Endothelial cell of umbilical vein (primary cell): ENCODE measurements at regions not wholly inside any gene's neighbourhood (a gene's known extent, or its start where the extent isn't known, plus 50 kb on each side); places are given as distances from the start of the nearest gene placed in this dataset.

ENCODE experiments used
- CTCF ChIP-seq, 2 donors: IDR thresholded peaks; 1 replicate in 1 of 2; 2 replicates in 1 of 2; pipeline ENCODE4 v1.5.1; 2011; ENCODE audit warnings: low read length in 2 of 2, mild to moderate bottlenecking in 2 of 2, moderate library complexity in 2 of 2, control low read depth in 1 of 2, inconsistent platforms in 1 of 2, low read depth in 1 of 2; ENCODE audit not compliant: insufficient read depth in 1 of 2; ENCODE audit errors: extremely low read depth in 1 of 2
- GATA2 ChIP-seq: IDR thresholded peaks from 2 replicates; pipeline ENCODE4 v1.7.0; 2011; ENCODE audit warnings: low read depth, mild to moderate bottlenecking, moderate library complexity, mixed read lengths, low read length; ENCODE audit not compliant: insufficient read length, insufficient read depth
- MAX ChIP-seq: IDR thresholded peaks from 2 replicates; pipeline ENCODE4 v1.6.1; 2011; ENCODE audit not compliant: insufficient read depth, insufficient read length
- POLR2A ChIP-seq: IDR thresholded peaks from 2 replicates; pipeline ENCODE4 v1.6.1; 2012; ENCODE audit warnings: low read depth, mild to moderate bottlenecking, control low read depth, low read length

GRCh38 chrX:25151749-25152148 lies 136.0 kb upstream of the ARX start:
- TF ChIP-seq POLR2A (no peak), MAX (no peak), CTCF (IDR thresholded peaks at IDR 0.05; ENCODE audit: extremely low read depth in 1 of 2, insufficient read depth in 1 of 2, low read depth in 1 of 2, low read length in 2 of 2) (no peak), GATA2 (no peak)
